Suppressor macrophage treated with lipopolysaccharide for 1 hour (primary cell): ENCODE measurements at regions not wholly inside any gene's neighbourhood (a gene's known extent, or its start where the extent isn't known, plus 50 kb on each side); places are given as distances from the start of the nearest gene placed in this dataset.
"Not testable (repeated sequence)": the region's sequence is repeated elsewhere in the genome, so short reads cannot be mapped to it uniquely, and the experiment has no call there.

Experiments
- DNase-seq, 3 donors: peaks; one replicate each; pipeline ENCODE4 v3.0.0-alpha.2; 2020 to 2022

DNA sequence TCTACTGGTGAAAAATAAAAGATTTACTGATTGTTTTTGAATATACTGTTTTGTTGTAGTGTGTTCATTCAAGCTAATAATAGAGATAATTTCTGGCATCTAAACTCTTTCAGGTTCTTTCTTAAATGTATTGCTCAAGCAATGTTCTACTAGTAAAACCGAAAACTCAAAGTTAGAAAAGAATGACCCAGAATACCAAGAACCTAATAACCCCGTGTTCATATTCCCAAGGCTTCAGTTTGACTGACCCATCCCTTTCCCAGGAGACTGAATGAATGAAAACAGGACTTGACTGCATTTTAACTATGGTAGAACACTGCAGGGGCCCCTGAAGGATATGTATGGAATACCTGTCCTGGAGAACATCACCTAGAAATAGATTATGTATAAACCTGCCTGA, 375.3 kb downstream of the MAFB start:
- no peak for DNase-seq

DNA sequence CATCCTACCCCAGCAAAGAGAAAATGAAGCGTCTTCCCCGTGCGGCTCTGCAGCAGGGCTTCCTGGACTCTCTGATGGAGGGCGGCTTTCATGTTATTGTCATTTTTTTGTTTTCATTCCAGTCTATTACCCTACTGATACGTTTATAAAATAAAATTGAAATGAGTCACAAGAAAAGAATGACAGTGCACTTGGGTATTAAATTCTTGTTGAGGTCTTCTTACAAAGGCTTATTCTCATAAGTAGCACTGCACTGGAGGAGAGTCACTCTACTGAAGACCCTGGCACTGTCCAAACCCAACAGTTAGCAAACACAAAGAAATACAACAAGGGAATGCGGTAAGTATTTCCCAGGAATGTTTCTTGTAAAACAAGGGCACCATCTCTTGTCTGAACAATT, 379.3 kb downstream of the MAFB start:
- DNase-seq, result no peak

DNA sequence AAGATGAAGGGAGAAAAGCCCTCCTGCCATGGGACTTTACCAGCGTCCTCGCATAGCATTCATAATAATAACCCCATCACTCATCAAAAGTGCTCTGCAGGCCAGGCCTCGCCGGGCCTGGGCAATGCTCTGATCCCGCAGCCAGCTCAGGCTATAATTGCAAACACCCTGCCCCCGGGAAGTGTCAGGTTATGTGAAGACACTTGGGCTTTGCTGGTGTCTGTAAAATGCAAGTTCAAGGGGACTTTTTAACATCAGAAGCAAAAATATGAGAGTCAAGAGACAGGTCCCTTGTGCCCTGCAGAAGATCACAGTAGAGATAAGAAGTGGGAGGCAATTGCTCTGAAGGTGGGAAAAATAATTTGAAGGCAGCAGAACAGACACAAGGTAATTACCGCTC, 381.0 kb downstream of the MAFB start:
- DNase-seq, result no peak

DNA sequence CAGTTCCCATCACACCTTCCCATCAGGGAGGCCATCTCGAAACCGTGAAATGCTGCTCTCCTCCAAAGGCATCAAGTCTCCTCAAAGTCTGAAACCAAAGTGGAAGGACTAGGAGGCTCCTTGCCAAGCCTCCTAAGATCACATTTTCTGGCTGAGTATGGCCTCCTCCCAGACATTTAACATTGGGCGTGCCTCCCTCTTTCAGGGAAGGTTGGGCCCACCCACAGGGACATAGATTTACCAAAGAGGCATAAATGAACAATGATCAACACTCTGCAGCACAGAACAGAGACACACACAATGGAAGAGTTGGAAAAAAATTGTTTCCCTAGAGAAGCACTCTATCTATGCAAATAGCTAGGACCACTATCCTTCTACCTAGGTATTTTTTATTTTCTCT, 381.8 kb downstream of the MAFB start:
- no peak for DNase-seq

DNA sequence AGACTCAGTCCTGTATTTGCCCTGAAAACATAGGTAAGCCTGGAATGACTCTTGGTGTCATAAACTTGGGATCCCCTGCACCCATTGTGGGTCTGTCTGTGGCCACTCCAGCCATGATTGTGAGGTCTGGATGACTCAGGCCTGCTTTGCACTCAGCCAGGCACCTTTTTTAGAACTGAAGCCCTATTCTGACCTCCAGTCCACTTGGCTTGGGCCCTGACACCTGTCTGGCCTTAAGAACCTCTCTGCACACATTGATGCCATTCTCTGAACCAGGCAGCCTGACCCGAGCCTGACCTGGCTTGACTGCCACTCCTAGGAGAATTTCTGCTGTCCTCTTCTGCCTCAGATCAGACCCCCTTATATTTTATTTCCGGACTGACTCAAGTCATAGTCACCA, 383.7 kb downstream of the MAFB start:
- no peak for DNase-seq

DNA sequence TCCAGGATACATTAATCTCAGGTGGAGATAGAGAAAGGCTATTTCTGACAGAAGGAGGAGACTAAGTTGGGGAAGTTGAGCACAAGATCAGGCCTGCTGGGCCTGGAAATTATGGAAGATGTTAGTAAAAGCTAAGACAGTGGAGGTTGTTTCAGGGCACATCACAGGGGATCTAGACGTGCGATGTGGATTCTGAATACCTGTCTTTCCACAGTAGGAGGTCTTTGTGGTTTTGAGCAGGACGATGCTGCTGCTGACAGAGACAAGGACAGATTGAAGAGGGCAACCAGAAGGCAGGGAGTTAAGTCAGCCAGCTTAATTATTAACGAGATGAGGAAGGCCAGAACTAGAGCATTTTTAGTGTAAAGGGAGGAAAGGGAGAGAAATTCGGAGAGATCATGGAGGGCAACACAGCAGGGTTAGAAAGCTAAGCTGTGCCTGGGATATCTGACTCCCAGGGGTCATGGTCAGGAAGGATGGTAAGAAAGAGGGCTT, 384.9 kb downstream of the MAFB start:
- no peak for DNase-seq

DNA sequence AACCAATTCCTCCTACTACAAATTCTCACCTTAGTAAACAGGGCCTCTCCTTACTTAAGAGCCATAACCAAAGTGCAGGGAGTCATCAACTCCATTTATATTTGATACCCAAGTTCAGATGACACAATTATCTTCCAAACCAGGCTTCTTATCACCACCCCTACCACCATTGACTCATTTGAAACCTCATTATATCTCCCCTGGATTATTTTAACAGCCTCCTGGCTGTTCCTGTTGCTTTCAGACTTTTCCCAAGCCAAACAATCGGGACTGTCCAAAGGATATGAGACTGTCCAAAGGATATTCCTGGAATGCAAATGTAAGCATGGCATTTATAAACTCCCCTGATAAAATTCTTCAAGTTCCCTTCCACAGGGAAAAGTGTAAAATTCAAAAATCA, 394.3 kb downstream of the MAFB start:
- peak in 1 of 3 donors; percentile 4 for DNase-seq

DNA sequence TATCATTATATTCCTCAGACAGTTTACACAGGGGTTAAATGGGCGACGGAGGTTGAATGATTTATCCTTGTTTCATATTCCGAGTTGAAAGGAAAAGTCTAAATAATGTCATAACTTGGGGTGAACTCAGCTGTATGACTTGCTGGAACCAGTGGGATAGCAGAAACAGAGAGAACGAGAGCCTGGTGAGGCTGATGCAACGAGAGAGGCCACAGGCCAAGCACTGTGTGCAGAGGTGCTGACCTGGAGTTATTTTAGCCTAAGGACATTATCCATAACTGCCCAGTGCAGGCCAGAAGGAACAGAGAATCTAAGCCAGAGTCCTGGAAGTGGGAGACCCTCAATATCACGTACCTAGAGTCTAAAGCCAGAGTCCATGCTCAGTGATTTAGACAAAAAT, 394.9 kb downstream of the MAFB start:
- peak in 1 of 3 donors; percentile 9 for DNase-seq

DNA sequence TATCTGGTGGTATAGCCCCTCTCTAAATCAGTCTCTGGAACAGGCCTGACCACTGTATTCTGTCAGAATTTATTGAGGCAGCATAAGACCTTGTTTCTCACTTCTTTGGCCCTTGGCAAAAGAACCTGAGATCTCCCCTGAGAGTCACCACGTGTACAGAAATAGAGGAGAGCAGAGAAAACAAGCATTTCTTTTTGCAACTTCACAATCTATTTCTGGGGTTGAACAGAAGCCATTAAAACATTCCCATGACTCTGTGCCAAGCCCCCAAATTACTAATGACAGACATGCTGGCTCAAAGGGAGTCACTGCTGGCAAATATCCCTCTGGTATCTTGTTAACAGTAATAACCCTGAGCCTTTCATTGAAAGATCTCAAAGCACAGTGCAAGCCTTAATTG, 395.3 kb downstream of the MAFB start:
- DNase-seq, result peak in 1 of 3 donors; percentile 15

DNA sequence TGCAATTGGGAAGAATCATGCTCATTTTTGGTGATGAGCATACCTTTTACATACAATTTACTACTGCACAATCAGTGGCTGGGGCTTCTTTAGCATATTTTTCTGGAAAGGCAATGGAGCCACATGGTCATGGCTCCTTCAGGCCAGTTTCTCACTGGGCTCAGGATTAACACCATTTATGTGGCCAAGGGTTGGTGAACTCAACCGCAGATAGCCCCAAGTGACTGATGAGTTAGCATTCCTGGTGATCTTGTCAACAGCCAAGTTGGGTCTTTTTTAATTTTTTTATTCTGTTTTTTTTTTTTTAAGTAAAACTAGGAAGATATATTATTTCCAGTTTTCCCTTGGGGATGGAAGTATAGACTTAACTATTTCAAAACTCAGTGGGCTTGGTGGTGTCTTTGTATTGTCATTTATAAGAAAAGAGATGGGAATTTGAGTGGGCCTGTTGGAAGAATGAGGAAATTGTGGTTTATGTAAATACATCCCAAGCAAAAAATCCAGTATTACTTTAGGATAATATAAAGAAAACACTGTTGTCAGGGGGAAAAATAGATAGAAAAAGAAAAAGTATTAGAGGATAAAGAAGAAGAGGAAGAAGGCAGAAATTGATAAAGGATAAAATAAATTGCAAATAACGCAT, 397.4 kb downstream of the MAFB start:
- peak; percentile 20 to 63 (median 39) for DNase-seq

DNA sequence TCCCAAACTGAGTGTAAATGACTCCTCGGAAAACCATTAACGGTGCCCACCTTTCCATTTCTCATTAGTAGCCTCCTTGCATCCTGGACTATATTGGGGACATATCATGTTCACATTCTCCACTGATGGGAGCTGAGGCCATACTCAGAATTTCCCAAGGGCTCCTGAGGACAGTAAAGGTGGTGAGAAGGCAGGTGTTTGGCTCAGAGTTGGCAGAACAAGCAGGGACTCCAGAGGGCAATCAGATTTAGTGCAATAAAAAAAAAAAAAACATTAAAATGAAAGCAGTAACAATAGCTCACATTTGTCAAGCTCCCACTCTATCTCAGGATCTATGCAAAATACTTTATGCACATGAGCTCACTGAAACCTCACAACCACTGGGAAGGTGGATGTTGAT, 401.4 kb downstream of the MAFB start:
- DNase-seq, result no peak

DNA sequence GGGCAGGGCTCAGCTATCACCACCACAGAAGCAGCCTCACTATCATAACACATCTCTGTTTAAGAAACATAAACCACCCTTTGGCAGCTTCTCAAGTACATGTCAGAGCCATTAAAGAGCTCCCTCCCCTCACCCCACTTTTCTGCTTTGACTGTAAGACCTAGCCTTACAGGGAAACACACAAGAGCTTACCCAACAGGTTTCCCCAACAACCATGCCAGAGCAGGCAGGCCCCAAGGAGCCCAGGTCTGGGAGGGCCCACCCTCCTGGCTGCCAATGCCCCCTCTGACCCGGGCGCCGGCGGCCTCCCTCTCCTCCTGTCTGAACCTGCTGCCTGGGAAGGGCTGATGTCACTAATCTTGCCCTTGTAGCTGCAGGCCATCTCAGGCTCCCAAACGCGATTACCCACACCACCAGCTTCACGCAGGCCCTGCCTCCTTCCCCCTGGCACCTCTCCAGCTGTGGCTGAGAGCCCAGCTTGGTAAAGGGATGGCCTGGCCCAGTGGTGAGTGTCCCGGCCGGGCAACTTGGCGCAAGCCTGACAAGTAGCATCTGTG, 402.0 kb downstream of the MAFB start:
- no peak for DNase-seq

DNA sequence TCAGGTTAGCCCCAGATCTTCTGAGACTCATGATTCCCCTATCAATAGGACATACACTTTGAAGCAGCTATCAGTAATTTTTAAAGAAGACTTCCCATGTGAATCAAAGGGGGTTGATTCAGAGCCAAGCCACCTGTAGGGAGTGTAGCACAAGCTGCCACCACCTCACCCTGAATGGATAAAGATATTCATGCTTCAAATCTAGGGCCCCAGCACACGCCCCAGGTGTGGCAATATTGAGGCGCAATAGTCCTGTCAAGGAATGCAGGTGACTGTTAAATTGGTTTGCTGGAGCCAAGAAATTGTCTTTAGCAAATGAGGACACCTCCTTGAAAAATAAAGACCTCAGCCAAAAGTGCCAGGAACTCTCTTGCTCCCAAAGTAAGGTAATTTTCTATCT, 404.4 kb downstream of the MAFB start:
- DNase-seq, result no peak

DNA sequence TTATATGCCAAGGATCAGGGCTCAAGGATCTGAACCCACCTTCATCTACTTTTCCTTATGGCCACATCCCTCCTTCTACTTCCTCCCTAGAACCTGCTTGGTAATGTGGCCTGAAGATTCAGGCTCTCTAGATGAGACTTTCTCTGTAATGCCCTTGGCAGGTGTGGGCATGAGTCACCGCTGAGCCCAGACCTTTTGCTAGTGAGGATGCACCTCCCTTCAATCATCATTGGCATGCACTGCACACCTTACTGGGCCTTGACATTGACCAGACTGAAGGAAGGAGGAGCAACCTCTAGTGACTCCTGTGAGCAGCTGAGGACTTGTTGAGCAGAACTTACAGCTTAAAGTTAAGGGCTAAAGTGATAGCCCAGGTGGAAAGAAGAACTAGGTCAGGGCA, 405.3 kb downstream of the MAFB start:
- DNase-seq, result peak in 1 of 3 donors; percentile 16

DNA sequence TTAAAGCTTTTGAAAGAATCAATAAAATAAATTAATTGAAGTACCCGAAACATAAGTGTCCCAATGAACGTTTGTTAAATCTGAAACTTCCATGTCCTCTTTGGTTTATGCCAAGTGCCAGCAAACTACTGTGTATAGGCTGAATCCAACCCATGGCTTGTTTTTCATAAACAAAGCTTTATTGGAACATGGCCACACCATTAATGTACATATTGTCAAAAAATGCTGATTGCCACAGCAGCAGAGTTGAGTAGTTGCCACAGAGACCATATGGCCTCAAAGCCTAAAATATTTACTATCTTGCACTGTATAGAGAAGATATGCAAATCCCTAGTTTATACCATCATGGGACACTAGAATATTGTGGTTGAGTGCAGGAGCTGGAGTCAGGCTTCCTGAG, 406.1 kb downstream of the MAFB start:
- peak in 1 of 3 donors; percentile 16 for DNase-seq

DNA sequence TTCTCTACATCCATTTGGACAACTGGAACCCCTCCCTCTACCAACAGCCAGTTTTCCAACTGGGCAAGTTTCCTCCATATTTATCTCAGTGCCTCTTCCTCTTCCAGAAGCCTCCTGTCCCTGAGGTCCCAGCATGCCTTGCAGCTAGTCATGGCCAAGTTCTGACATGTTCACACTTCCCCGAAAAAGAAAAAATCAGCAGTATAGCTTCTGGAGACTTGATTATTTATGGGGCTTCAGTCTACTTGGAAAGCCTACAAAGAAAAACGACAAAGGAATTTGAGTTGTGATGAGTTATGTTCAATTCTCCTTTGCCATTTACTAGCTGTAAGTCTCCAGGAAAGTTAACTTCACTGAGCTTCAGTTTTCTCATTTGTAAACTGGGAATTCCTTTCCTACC, 406.5 kb downstream of the MAFB start:
- peak in 1 of 3 donors; percentile 17 for DNase-seq

DNA sequence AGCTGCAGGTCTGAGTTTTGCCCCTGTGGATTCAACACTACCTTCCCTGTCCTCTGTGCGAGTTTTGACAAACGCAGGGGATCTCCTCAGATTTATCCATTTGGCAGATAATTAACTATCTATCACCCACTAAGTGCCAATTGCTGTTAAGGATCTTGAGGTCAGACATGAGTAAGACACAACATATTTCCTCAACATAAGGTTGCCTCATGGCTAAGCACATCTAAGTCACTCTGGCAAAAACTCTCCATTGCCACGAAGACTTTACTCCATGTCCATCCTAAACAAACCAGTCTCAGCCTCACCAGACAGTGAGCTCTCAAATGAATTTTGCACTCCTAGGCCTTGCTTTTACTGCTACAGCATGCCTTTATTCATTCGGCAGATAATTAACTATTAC, 408.4 kb downstream of the MAFB start:
- peak; percentile 21 to 56 (median 52) for DNase-seq

DNA sequence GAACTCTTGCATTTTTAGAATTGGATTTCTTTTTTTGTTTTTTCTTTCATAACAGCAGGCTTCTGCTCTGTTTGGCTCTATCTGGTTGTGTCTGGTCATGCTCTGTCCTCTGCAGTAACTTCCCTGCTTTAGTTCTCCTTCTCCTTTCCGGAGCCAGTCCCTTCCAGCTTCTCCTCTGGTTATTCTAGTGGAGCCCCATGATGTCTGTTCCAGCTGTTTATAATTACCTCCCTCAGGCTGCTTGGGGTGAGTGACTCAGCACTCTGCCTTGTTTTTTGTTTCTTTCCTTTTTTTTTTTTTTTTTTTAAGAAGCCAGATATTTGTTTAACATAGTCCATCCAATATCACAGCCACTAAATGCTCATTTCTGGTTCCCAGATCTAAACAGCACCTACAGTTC, 409.6 kb downstream of the MAFB start:
- DNase-seq, result peak; percentile 85 to 89 (median 87)

DNA sequence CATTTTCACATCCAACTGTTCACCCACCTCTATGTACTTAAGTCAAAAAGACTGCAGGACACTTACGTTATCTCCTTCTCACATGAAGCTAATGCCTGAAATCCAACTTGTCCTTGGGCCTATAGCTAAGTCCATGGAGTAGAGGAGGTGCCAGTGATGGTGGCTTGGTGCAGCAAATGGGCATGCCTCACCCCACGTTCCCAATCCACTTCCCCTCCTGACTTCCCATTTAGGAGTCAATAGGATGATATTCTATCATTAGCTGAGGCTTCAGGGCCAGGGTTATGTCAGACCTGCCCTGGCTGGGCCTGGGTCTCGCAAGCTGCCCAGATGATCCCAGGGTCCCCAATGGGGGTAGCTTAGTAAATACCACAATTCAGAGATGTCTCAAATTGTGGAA, 410.4 kb downstream of the MAFB start:
- peak in 2 of 3 donors; percentile 39 to 48 for DNase-seq

DNA sequence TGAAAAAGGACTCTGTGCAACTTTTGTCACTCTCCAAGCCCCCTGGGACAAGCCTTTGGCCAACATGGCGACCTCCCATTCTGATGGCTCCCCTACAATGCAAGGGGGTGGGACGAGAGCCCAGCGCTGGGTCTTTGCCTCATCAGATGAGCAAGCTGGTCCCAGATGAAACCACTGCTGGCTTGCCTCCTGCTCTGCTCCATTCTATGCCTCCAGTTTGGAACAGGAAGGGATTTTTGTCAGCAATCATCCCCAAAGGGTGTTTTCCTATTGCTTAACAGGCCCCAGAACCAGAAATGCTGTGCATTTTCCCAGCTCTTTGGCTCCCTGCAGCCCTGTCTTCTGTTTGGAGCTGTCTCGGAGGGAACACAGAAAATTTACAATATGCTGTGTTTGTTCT, 412.7 kb downstream of the MAFB start:
- DNase-seq, result peak in 2 of 3 donors; percentile 18

DNA sequence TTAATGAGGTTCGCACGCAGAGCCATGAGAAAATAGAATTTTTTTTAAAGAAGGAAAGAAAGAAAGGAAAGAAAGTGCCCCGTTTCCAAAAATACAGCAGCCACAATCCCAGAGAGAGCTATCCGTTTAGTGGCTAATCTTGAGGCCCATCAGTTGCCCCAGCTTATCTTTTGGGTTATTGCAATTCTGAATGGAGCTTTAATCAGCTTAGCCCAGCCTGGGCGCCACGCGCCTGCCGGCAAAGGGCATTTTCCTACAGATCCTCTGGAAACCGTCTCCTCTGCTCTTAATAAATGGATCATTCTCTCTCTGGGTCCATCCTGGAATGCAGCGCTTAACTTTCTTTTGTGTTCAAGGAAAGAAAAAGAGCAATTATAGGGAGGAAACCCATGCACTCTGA, 413.3 kb downstream of the MAFB start:
- DNase-seq, result peak in 1 of 3 donors; percentile 10

DNA sequence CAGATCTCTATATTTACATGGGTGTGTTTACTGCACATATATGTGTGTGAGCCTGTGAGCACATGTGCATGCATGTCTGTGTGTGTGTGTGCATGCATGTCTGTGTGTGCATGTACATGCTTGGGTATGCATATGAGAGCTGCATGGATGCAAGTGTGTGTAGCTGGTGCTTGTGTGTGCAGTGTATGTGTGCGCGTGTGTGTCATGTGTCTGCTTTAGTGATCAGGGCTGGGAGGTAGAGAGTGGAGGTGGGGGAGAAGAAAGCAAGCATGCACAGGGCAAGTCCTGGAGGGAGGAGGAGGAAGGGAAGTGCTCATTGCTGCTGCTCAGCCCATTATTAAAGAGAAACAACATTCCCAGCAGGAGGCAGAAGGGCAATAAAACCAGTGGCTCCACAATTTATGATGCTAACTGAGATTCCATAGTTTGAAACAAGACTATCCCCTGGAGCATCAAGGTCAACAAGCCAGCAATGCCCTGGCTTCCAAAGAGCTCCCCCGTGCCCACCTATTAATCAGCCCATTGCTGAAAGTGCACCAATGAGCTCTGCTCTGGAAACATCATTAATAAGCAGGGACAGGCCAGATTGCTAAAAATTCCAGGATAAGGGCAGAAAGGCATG, 414.0 kb downstream of the MAFB start:
- DNase-seq, result peak in 1 of 3 donors; percentile 17

DNA sequence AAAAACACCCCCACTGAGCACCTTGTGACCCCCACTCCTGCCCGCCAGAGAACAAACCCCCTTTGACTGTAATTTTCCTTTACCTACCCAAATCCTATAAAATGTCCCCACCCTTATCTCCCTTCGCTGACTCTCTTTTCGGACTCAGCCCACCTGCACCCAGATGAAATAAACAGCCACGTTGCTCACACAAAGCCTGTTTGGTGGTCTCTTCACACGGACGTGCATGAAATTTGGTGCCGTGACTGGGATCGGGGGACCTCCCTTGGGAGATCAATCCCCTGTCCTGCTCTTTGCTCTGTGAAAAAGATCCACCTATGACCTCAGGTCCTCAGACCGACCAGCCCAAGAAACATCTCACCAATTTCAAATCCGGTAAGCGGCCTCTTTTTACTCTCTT, 419.8 kb downstream of the MAFB start:
- DNase-seq, result not testable (repeated sequence)

DNA sequence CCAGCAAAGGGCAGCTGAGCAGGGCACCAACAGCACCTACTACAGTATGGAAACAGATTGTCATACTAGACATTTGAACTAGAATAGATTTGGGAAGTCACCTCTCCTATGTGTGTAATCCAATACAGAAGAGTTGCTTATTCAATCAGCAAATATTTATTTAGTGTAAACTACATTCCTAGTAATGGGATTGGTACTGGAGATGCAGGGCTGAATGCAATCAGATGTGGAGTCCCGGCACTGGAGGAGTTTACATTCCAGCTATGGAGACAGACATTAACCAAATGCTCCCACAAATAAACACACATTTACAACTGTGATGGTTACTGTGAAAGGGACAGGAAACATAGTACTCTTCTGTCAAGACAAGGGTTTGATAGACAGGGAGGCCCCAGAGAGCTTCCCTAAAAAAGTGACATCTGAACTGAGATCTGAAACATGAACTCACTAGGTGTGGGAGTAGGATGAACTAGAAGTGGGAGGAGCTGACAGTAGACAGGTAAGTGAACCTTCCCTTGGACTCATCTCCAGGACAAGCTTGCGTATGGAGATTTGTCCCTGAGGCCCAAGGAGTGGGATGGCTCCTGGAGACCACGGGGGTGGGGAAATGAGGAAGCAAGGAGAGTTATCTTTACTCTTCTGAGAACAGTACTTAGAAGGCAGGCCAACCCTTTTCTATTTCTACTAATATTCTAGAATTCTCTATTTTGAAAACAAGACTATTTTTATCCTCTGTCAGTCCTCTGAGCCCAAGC, 420.5 kb downstream of the MAFB start:
- DNase-seq, result peak in 2 of 3 donors; percentile 25 to 39
